SKM-1 (cell line): ENCODE measurements at regions not wholly inside any gene's neighbourhood (a gene's known extent, or its start where the extent isn't known, plus 50 kb on each side); places are given as distances from the start of the nearest gene placed in this dataset.

Experiments
- DNase-seq: peaks from one replicate; lab custom pipeline; 2025; ENCODE audit not compliant: unreplicated experiment; lab: John Stamatoyannopoulos, UW

DNA sequence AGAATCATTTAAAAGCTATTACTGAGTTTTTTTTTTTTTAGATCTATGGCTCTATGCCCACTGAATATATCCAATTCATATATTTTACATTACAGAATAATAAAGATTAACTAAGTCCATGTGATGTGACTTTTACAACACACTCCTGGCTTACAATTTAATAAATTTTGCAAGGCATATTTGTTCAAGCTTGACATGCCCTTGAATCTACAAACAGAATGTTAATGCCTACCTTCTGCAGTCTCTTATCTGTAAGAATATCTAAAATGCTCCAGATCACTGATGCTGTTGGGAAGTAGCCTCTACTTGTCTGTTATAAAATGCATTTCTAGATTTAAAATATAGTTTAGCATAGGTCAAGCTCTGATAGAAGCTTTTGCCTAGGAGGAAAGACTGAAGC, 100.7 kb upstream of the RASGEF1B start:
- DNase-seq = no peak

- DNase-seq = no peak
Measured at GRCh38 chr4:81571105-81571504, 99.4 kb upstream of the RASGEF1B start.

DNA sequence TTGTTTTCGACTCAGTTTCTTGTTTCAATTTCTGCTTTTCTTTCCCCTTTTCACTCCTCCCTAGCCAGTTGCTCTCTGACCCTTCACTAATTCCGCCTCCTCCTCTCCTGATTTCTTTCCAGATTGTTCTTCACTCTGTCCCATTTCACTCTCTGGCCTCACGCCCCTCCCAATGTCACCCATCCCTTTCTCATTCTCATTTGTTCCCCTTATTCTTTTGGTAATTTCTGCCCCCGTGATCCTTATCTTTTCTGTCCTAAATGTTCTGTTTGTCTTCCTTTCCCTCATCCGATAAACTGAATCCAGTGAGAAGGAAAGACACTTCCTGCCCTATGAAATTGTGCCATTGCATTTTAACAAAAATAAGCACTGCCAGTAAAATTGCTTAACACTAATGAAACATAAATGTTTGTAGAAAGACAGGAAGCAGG, 94.5 kb upstream of the RASGEF1B start:
- DNase-seq = no peak

DNA sequence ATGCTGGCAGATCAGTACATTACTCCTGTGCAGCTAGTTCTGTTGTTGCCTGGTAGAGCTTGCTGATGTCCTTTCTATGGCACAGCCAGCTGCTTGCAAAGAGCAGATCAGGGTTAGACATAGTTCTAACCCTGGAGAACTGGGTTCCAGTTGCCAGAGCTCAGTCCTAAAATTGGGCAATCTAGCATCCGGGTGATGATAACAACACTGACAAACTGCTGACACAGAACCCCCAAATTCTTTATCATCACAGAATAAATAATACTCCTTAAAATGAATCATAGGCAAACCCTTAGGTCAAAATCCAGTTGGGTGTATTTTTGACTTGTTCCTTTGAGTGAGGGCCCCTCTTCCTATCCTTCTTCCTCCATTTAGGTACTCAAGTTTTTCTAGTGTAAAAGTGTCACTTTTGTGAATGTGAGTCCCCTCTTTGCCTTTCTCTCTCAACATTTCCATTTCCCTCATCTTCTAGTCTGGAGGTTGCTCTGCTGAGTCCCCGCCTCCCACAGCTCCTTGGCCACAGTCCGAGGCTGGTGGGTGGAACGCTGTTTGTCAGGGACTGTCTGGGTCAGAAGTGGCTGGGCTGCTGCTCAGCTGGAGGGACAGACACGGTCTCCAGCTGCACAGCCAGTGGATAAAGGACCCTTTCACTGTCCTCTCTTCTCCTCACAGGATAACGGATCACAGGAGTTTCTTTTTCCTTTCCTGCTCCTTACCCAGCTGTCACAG, 93.6 kb upstream of the RASGEF1B start:
- DNase-seq = no peak

GRCh38 chr4:81564025-81564424, 92.3 kb upstream of the RASGEF1B start:
- DNase-seq = no peak

DNA sequence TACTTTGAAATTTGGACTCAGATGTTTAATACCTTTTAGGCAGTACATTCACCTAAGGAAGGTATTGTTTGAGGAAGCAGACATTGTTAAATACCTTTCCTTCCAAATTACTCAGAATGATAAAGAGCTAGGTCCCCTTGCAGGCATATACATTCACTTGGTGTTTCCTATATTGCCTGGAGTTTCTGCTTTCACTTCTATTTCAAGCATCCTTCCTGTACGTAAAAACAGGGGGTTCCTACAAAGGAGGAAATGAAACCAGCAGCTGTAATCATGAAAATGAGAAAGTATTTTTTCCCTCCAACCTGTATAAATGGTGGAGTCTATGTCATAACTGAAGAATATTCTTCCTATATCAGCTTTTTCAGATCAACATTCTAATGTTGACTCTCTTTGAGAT, 90.4 kb upstream of the RASGEF1B start:
- peak; percentile 12 for DNase-seq

- DNase-seq = no peak
Measured at GRCh38 chr4:81557306-81557705, 85.6 kb upstream of the RASGEF1B start.

DNA sequence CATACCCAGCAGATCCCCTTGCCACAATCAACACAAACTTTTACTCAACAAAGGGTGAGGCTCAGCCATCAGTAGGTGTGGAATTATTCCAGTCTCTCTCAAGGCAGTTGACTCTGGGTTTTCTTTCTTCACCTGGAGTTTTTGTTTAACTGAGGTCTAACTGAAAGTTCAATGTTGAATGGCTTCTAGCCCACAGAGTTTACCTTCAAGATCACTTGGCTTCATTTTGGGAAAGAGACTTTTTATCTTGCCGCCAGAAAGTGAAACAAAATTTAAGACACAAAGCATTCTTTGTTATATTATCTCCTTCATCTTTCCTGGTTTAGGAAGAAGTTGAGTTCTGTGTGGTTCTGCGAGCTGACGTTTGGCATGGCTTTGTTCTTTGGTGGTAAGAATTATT, 83.8 kb upstream of the RASGEF1B start:
- DNase-seq = no peak

DNA sequence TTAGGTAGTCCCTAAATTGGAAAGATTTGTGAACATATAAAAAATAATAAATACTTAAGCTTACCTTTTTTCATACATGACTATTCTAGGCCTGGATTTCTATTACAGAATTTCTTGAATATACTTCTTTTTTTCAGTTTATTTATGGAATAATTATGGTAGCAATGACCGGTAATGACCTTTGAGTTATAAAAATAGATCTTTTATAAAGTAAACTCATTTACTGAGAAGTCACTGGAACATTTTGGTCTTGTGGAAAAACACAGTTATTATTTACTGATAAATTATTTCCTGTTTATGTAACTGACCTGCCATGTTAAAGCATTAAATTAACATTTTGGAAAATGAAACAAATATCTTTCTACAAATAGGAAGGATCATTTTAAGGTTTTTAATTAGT, 80.4 kb upstream of the RASGEF1B start:
- DNase-seq = no peak

DNA sequence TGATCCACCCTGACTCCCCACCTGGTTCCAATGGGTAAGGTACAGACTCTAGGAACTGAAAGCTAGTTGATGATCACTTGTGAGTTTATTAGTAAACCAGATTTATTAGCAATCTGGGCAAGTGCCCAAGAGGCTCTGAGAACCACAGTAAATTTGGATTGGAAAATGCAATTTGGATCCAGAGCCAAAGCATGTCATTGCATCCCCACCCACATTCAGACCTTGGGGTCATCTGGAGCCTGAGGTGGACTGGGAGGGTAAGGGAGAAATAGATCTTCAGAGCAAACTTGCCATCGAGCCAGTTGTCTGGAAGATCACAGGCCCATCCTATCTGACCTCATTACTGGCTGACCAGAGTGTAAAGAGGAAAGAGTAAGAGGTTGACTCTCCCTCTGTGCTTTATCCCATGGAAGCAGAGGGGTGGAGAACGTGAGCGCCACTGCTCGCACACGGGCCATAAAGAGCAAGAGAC, 78.7 kb upstream of the RASGEF1B start:
- DNase-seq = no peak

- DNase-seq = no peak
Measured at GRCh38 chr4:81549984-81550383, 78.3 kb upstream of the RASGEF1B start.

DNA sequence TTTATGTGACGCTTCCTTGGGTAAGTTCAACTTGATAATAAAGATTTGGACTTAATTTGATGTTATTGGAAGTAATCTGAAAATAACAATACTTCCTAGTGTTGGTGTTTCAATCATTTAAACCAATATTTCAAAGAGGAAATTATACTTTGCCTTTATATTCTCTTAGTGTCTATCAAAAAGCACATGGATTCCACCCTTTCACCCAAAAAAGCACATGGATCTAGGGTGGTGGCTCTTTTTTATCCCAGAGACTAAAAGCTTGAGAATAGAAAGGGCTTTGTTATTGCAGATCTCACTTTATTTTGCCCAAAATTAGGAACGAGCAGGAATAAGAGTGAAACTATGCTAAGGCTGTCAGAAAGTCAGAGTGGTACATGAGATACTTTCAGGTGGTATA, 75.1 kb upstream of the RASGEF1B start:
- no peak for DNase-seq

GRCh38 chr4:81541161-81541945, 69.6 kb upstream of the RASGEF1B start:
- DNase-seq = no peak

GRCh38 chr4:81538716-81539427, 67.2 kb upstream of the RASGEF1B start:
- no peak for DNase-seq

DNA sequence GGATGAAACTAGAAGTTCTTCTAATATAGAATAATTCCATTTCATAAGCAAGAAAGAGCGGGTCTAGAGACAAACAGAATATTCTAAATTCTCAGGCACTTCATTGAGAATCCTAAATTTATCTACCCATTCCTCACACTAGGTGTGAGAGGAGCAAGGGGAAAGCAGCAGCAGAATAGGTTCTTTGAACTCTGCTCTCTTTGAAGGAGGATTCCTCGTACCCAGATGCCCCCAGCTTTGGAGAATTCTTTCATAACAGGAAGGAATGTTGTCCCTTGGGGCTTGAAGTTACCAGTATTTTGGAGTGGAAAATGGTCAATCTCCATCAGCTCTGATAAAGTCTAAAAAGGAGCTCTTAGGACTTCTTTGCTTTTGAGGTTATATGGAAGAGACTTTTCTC, 59.7 kb upstream of the RASGEF1B start:
- no peak for DNase-seq

DNA sequence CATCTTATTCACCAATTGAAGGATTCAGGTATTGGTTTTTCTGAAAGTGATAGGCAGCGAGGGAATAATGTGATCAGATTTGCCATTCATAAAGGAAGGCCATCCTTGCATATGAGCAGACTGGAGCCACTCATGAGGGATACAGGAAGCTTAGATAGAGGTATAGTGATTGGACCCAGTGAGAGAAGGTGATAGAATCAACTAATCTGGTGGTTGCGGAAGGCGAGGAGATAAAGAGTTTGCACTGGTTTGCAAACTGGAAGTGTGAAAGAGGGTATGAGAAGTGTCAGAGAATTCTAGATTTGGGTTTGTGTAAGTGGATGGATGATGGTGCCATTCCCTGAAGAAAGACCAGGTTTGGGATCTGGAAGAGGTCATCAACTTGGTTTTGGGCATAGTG, 57.3 kb upstream of the RASGEF1B start:
- no peak for DNase-seq

- no peak for DNase-seq
Measured at GRCh38 chr4:81528200-81528599, 56.5 kb upstream of the RASGEF1B start.

GRCh38 chr4:81527709-81528108, 56.0 kb upstream of the RASGEF1B start:
- no peak for DNase-seq

DNA sequence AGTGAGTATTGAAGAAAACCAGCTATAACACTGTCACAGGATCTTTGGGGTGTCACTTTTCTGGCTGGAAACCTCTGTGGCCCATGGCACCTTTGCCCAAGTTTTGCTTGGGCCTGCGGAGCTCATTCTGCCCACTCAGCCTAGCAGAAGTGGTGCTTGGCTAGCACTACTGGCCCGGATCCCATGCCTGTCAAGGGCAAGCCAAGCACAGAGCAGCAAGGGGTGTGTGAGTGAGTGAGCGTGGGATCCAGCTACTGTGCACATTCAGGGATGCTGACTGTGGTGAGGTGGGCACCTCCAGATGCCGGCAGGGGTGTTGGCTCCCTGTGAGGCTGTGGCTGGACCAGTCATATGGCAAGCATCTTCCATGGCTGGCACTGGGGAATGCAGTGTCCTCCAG, 55.4 kb upstream of the RASGEF1B start:
- DNase-seq = no peak

GRCh38 chr4:81526706-81527105, 55.0 kb upstream of the RASGEF1B start:
- DNase-seq = no peak

DNA sequence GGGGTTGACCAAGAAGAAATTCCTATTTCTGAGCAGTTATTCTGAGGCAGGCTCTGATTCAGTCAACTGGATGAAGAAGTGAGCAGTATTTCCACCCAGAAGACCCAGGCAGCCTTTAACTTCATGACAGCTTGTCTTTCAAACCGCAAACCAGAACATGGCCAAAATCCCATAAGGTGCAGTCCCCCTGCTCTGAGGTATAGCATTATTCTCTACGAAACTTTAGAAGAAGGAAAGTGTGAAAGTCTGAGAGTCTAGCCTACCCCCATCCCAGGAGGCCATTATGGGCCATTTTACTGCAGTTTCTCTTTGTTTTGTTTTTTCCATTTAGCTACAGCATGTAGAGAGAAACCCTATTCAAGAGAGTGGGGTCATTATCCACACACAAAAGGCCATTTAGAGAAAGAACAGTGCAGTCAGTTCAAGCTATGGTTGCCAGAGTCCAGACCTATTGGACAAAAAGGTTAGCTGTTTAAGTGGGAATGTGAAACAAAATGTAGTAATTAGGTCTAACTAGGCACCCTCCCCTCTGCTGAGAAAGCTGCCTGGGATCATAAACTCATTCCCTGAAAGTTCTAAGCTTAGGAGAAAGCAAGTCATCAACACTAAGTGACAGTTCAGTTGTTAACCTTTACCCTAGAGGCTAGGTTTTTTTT, 52.1 kb upstream of the RASGEF1B start:
- no peak for DNase-seq
